ENCODE measurements at regions not wholly inside any gene's neighbourhood (a gene's known extent, or its start where the extent isn't known, plus 50 kb on each side); places are given as distances from the start of the nearest gene placed in this dataset.

DNA sequence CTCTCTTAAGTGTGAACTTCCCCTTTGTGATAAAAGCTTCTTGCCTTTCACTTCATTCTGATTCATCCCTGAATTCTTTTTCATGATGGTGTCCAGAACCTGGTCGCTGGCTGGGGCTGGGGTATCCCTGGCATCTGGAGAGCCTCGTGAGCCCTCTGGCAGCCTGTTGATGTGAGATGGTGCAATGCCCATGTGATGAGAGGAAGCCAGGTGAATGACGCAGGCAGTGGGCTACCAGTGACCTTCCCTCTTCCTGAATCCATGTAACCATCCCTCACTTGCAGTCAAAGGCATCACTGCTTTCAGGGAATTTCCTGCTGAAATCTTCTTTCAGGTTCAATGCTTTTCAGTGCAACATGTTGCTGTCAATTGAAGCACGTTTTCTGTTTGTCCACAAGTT, 158.6 kb upstream of the SLC10A2 start:
- no peaks in the 10 kb centered on the region for H3K9me3 ChIP-seq (ENCODE audit: control insufficient read depth, insufficient read depth, low read length)
- no peaks in the 10 kb centered on the region for H3K27me3 ChIP-seq (ENCODE audit: control insufficient read depth, insufficient read depth, low read length)
- H3K4me3 ChIP-seq (ENCODE audit: low read length) = no peak overlapping the region
- no peaks in the 10 kb centered on the region for H3K4me1 ChIP-seq (ENCODE audit: control insufficient read depth, insufficient read depth, low read length)
- H3K36me3 ChIP-seq (ENCODE audit: control insufficient read depth, insufficient read depth, low read length) = no peaks in the 10 kb centered on the region
- DNase-seq (ENCODE audit: low read depth, low spot score) = no peak
- H3K27ac ChIP-seq (ENCODE audit: low read length) = no peak overlapping the region
- no CpG with 5 or more reads among the region's 4 CpGs for WGBS (ENCODE audit: insufficient coverage, insufficient read length)

DNA sequence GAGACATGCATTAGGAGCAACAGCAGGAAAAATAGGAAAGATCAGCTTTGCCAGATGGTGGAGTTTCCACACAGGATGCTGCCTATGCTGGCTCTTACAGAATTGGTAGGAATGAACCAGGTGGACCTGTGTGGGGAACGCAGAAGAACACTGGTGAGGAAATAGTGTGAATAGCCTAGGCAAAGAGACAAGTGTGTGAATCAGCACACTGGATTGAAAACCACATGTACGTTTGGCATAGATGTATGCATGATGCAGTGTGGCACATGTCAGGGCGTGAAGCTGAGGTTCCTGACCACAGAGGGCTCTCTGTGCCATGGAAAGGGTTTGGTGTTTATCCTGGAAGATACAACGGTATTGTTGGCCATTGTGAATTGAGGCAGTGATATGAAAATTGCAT, 156.5 kb upstream of the SLC10A2 start:
- H3K4me1 ChIP-seq (ENCODE audit: control insufficient read depth, insufficient read depth, low read length) = no peaks in the 10 kb centered on the region
- no peaks in the 10 kb centered on the region for H3K9me3 ChIP-seq (ENCODE audit: control insufficient read depth, insufficient read depth, low read length)
- no peak for DNase-seq (ENCODE audit: low read depth, low spot score)
- no CpG with 5 or more reads among the region's 4 CpGs for WGBS (ENCODE audit: insufficient coverage, insufficient read length)
- H3K27me3 ChIP-seq (ENCODE audit: control insufficient read depth, insufficient read depth, low read length) = no peaks in the 10 kb centered on the region
- no peaks in the 10 kb centered on the region for H3K36me3 ChIP-seq (ENCODE audit: control insufficient read depth, insufficient read depth, low read length)
- H3K4me3 ChIP-seq (ENCODE audit: low read length) = no peak overlapping the region
- no peak overlapping the region for H3K27ac ChIP-seq (ENCODE audit: low read length)

DNA sequence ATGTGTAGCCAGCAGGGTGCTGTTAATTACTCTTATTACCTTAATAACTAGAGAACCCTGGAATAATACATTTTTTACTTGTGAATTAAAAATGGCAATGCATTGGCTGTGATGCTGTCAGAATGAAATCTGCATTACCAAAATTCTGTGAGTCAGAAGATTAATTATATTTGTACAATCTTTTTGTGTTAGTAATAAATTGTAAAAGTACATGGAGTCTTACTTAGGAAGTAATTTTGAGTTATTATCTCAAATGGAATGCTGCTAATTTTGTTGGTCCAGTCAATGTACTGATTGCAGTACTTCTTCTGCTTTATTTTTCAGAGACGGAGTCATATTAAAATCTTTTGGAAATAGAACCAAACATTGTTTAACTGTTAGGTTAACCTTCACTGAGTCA, 152.0 kb upstream of the SLC10A2 start:
- no peak overlapping the region for H3K27ac ChIP-seq (ENCODE audit: low read length)
- no peak for DNase-seq (ENCODE audit: low read depth, low spot score)
- H3K36me3 ChIP-seq (ENCODE audit: control insufficient read depth, insufficient read depth, low read length) = no peaks in the 10 kb centered on the region
- no peaks in the 10 kb centered on the region for H3K27me3 ChIP-seq (ENCODE audit: control insufficient read depth, insufficient read depth, low read length)
- WGBS (ENCODE audit: insufficient coverage, insufficient read length) = no CpG with 5 or more reads among the region's 1 CpG
- H3K4me1 ChIP-seq (ENCODE audit: control insufficient read depth, insufficient read depth, low read length) = no peaks in the 10 kb centered on the region
- H3K9me3 ChIP-seq (ENCODE audit: control insufficient read depth, insufficient read depth, low read length) = no peaks in the 10 kb centered on the region
- no peak overlapping the region for H3K4me3 ChIP-seq (ENCODE audit: low read length)

DNA sequence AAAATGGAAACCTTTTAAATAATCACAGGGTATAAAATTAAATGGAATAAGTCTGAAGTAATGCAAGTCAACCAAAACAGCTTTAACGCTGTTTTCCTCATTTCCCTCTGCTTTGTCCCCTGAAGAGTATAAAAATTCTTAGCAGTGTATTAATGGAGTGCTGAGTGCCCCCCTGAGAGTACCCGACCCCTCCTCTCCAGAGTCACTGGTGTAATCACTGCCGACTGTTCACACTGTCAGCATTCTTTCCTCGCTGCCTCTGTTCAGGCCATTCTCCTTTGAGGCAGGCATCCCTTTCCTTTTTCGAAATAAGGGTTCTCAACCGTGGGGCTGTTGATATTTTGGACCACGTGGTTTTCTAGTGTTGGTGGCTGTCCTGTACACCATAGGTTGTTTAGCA, 146.9 kb upstream of the SLC10A2 start:
- Histone ChIP-seq H3K4me1 (ENCODE audit: control insufficient read depth, insufficient read depth, low read length) (no peaks in the 10 kb centered on the region), H3K27ac (ENCODE audit: low read length) (no peak overlapping the region), H3K4me3 (ENCODE audit: low read length) (no peak overlapping the region), H3K36me3 (ENCODE audit: control insufficient read depth, insufficient read depth, low read length) (no peaks in the 10 kb centered on the region), H3K9me3 (ENCODE audit: control insufficient read depth, insufficient read depth, low read length) (no peaks in the 10 kb centered on the region), H3K27me3 (ENCODE audit: control insufficient read depth, insufficient read depth, low read length) (no peaks in the 10 kb centered on the region; the same call in 1 of the 2 replicates)
- no peak for DNase-seq (ENCODE audit: low read depth, low spot score)
- WGBS (ENCODE audit: insufficient coverage, insufficient read length) = no CpG with 5 or more reads among the region's 7 CpGs

DNA sequence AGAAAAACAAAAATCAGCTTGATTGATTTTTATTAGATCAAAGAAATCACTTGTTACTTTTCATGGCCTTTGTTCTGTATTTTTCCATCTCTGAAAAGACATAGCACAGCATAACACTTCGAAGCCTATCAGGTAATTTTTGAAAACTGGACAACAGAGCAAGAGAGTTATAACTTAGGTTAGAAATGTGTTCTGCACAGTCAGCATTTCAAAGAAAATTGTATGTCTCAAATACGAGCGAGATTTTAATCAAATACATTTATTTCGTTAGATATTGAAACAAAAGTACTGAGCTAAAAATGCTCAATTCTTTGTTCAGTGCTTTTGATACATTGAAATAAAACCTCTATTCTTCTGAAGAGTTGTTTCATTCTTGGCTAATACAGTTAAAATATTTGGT, 144.1 kb upstream of the SLC10A2 start:
- WGBS (ENCODE audit: insufficient coverage, insufficient read length) = no CpG with 5 or more reads among the region's 4 CpGs
- Histone ChIP-seq H3K27me3 (ENCODE audit: control insufficient read depth, insufficient read depth, low read length) (no peaks in the 10 kb centered on the region; the same call in 1 of the 2 replicates), H3K36me3 (ENCODE audit: control insufficient read depth, insufficient read depth, low read length) (no peaks in the 10 kb centered on the region), H3K4me3 (ENCODE audit: low read length) (no peak overlapping the region), H3K4me1 (ENCODE audit: control insufficient read depth, insufficient read depth, low read length) (no peaks in the 10 kb centered on the region), H3K9me3 (ENCODE audit: control insufficient read depth, insufficient read depth, low read length) (no peaks in the 10 kb centered on the region), H3K27ac (ENCODE audit: low read length) (no peak overlapping the region)
- no peak for DNase-seq (ENCODE audit: low read depth, low spot score)

DNA sequence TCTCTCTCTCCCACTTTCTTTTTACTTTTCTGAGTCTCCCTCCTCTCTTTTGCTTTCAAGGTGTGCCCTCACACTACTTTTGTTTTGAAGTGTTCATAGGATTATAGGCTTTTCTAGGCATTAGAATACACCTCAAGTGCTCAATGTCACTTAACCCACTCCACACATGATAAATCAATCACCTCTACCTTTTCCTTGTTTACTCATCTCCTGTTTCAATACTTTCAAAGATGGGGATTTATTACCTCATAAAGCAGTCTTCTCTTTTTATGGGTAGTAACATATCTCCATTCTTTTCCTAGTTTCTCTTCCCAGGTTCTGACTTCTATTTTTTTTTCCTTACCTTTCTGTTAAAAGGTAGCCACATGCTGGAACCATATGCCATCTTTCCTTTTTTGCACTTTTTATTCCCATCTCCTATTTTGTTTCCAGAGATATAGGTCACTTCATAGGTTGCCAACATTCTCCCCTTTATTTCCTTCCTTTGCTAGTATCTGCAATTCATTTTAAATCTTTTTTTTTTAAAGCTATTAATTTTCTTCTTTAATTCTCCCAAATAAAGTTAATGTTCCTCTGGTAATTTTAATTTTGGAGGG, 137.6 kb upstream of the SLC10A2 start:
- Histone ChIP-seq H3K27me3 (ENCODE audit: control insufficient read depth, insufficient read depth, low read length) (no peaks in the 10 kb centered on the region), H3K27ac (ENCODE audit: low read length) (no peak overlapping the region), H3K36me3 (ENCODE audit: control insufficient read depth, insufficient read depth, low read length) (no peaks in the 10 kb centered on the region), H3K4me1 (ENCODE audit: control insufficient read depth, insufficient read depth, low read length) (no peaks in the 10 kb centered on the region), H3K9me3 (ENCODE audit: control insufficient read depth, insufficient read depth, low read length) (no peaks in the 10 kb centered on the region), H3K4me3 (ENCODE audit: low read length) (no peak overlapping the region)
- DNase-seq (ENCODE audit: low read depth, low spot score) = no peak

DNA sequence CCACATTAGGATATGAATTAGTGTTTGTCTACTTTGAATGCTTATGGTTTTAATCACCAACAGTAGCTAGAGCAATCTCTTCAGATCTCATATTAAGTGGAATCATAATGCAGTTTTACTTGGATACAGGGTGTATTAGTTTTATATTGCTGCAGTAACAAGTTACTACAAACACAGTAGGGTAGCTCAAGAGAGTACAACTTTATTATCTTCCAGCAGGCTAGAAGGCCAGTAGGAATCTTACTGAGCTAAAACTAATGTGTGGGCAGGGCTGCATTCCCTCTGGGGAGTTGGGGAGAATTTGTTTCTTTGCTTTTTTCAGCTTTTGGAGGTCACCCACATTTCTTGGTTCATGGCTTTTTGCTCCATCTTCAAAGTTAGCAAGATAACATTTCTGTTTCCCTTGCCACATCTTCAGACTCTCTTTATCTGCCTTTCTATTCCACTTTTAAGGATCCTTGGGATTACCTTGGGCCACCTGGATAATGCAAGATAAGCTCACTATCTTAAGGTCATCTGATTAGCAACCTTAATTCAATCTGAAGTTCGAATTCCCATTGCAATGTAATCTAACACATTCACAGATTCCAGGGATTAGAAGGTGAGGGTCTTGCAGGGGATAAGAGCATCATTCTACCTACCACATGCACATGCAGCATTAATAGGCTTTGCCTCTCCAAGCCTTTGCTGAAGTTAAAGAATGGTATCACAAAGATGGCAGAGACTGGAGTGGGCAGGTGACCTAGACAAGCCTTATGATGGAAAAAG, 134.1 kb upstream of the SLC10A2 start:
- no peak overlapping the region for H3K27ac ChIP-seq (ENCODE audit: low read length)
- H3K4me1 ChIP-seq (ENCODE audit: control insufficient read depth, insufficient read depth, low read length) = no peaks in the 10 kb centered on the region
- H3K4me3 ChIP-seq (ENCODE audit: low read length) = no peak overlapping the region
- H3K36me3 ChIP-seq (ENCODE audit: control insufficient read depth, insufficient read depth, low read length) = no peaks in the 10 kb centered on the region
- no peak for DNase-seq (ENCODE audit: low read depth, low spot score)
- no peaks in the 10 kb centered on the region for H3K27me3 ChIP-seq (ENCODE audit: control insufficient read depth, insufficient read depth, low read length)
- H3K9me3 ChIP-seq (ENCODE audit: control insufficient read depth, insufficient read depth, low read length) = no peaks in the 10 kb centered on the region
- WGBS (ENCODE audit: insufficient coverage, insufficient read length) = no CpG with 5 or more reads among the region's 1 CpG

DNA sequence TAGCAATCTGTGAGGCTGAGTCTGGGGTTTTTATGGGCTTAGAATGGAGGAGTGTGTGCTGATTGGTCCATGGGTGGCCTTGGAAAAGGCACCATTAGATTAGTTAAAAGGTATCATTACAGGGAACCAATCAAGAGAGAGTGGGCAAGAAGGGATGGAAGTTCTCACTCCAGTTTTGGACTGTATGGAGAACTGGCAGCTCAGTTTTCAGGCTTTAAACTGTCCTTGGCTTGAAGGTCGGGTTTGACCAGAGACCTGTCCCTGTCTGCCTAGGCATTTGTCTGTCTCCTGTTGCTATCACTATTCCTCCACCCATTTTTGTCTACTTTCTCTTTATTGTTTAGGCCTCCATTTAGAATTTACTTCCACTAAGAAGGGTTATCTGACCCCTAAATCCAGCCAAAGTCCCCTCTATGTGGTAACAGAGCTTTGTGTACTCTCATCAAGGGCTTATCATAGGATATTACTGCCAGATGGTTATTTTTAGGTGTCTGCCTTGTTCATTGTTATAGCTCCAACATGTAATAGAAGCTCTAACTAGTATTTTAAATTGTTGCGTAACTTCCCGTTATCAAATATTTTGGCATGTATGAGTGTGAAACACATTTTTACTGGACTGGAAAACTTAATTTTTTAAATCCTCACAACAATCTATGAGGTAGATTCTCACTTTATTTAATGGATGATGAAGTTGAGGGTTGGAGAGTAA, 133.3 kb upstream of the SLC10A2 start:
- H3K4me1 ChIP-seq (ENCODE audit: control insufficient read depth, insufficient read depth, low read length) = no peaks in the 10 kb centered on the region
- no CpG with 5 or more reads among the region's 3 CpGs for WGBS (ENCODE audit: insufficient coverage, insufficient read length)
- H3K4me3 ChIP-seq (ENCODE audit: low read length) = no peak overlapping the region
- no peaks in the 10 kb centered on the region for H3K27me3 ChIP-seq (ENCODE audit: control insufficient read depth, insufficient read depth, low read length)
- H3K36me3 ChIP-seq (ENCODE audit: control insufficient read depth, insufficient read depth, low read length) = no peaks in the 10 kb centered on the region
- no peak for DNase-seq (ENCODE audit: low read depth, low spot score)
- no peaks in the 10 kb centered on the region for H3K9me3 ChIP-seq (ENCODE audit: control insufficient read depth, insufficient read depth, low read length)
- no peak overlapping the region for H3K27ac ChIP-seq (ENCODE audit: low read length)

DNA sequence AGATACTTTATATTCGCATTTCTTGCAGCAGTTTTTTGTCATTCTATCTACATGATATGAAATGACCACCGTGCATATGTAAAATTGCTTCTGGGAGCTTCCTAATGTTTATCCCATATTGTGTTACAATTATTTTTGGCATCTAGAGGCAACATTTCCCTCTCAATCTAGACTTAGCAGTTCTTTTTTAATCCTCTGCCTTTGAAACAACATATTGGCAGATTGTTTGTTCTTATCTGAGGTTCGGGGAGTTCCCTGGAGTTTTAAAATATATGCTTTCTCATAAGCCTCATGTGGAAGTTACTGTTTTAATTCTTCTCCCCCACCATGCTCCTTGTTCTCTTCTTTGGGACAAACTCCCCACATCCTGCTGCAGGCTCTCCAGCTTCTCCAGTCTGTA, 130.1 kb upstream of the SLC10A2 start:
- Histone ChIP-seq H3K4me3 (ENCODE audit: low read length) (no peak overlapping the region), H3K36me3 (ENCODE audit: control insufficient read depth, insufficient read depth, low read length) (no peaks in the 10 kb centered on the region), H3K27me3 (ENCODE audit: control insufficient read depth, insufficient read depth, low read length) (no peaks in the 10 kb centered on the region), H3K4me1 (ENCODE audit: control insufficient read depth, insufficient read depth, low read length) (no peaks in the 10 kb centered on the region), H3K9me3 (ENCODE audit: control insufficient read depth, insufficient read depth, low read length) (no peaks in the 10 kb centered on the region), H3K27ac (ENCODE audit: low read length) (no peak overlapping the region)
- DNase-seq (ENCODE audit: low read depth, low spot score) = no peak
- WGBS (ENCODE audit: insufficient coverage, insufficient read length) = no CpG with 5 or more reads among the region's 3 CpGs

DNA sequence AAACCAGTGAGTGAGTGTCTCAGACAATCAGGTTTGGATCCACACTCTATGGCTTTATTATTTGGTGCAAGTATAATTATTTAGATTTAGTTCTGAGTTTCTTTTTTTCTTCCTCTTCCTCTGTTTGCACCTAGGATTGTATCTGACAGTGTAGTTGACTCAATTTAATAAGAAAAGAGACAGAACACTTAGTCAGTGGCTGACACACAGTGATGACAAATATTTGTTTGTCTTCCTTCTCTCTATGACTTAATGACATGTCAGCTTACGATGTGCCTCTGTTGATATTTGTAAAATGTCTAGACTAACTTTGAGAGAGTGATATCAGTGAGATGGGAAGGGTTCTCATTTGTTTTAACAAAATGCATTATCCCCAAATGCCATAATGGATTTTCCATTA, 129.5 kb upstream of the SLC10A2 start:
- no peaks in the 10 kb centered on the region for H3K27me3 ChIP-seq (ENCODE audit: control insufficient read depth, insufficient read depth, low read length)
- WGBS (ENCODE audit: insufficient coverage, insufficient read length) = no CpG with 5 or more reads among the region's 1 CpG
- no peaks in the 10 kb centered on the region for H3K36me3 ChIP-seq (ENCODE audit: control insufficient read depth, insufficient read depth, low read length)
- no peak overlapping the region for H3K27ac ChIP-seq (ENCODE audit: low read length)
- no peaks in the 10 kb centered on the region for H3K4me1 ChIP-seq (ENCODE audit: control insufficient read depth, insufficient read depth, low read length)
- H3K9me3 ChIP-seq (ENCODE audit: control insufficient read depth, insufficient read depth, low read length) = no peaks in the 10 kb centered on the region
- H3K4me3 ChIP-seq (ENCODE audit: low read length) = no peak overlapping the region
- no peak for DNase-seq (ENCODE audit: low read depth, low spot score)

Measured in iPS DF 6.9 (cell line).